Ishikawa (cell line): ENCODE measurements at regions not wholly inside any gene's neighbourhood (a gene's known extent, or its start where the extent isn't known, plus 50 kb on each side); places are given as distances from the start of the nearest gene placed in this dataset.

Source experiments
- CEBPB ChIP-seq: IDR thresholded peaks from 2 replicates; pipeline ENCODE4 v1.6.1; 2012
- CREB1 ChIP-seq: IDR thresholded peaks from 2 replicates; pipeline ENCODE4 v1.6.1; 2012; ENCODE audit warnings: low read depth
- EGR1 ChIP-seq: IDR thresholded peaks from 2 replicates; pipeline ENCODE4 v1.6.1; 2012
- EP300 ChIP-seq: IDR thresholded peaks from 2 replicates; pipeline ENCODE4 v1.6.1; 2012; ENCODE audit warnings: borderline replicate concordance
- FOXM1 ChIP-seq: IDR thresholded peaks from 2 replicates; pipeline ENCODE4 v1.6.1; 2012; ENCODE audit warnings: low read depth, borderline replicate concordance
- MAX ChIP-seq: IDR thresholded peaks from 2 replicates; pipeline ENCODE4 v1.6.1; 2012
- NFIC ChIP-seq: IDR thresholded peaks from 2 replicates; pipeline ENCODE4 v1.6.1; 2012
- RAD21 ChIP-seq: IDR thresholded peaks from 2 replicates; pipeline ENCODE4 v1.6.1; 2012; ENCODE audit warnings: low read depth
- TAF1 ChIP-seq: IDR thresholded peaks from 2 replicates; pipeline ENCODE4 v1.6.1; 2012; ENCODE audit warnings: low read depth, mild to moderate bottlenecking
- TCF12 ChIP-seq: IDR thresholded peaks from 2 replicates; pipeline ENCODE4 v1.6.1; 2012; ENCODE audit warnings: low read depth
- TEAD4 ChIP-seq: IDR thresholded peaks from 2 replicates; pipeline ENCODE4 v1.6.1; 2012
- YY1 ChIP-seq: IDR thresholded peaks from 2 replicates; pipeline ENCODE4 v1.6.1; 2012; ENCODE audit warnings: low read depth
- ZBTB7A ChIP-seq: IDR thresholded peaks from 2 replicates; pipeline ENCODE4 v1.6.1; 2012; ENCODE audit warnings: low read depth
- TF ChIP-seq, protein P1 (sequence below): IDR thresholded peaks from 2 replicates; pipeline ENCODE4 v1.6.1; 2012
- TF ChIP-seq, protein P2 (sequence below): IDR thresholded peaks from 2 replicates; pipeline ENCODE4 v1.6.1; 2012; ENCODE audit warnings: low read depth, mild to moderate bottlenecking

DNA sequence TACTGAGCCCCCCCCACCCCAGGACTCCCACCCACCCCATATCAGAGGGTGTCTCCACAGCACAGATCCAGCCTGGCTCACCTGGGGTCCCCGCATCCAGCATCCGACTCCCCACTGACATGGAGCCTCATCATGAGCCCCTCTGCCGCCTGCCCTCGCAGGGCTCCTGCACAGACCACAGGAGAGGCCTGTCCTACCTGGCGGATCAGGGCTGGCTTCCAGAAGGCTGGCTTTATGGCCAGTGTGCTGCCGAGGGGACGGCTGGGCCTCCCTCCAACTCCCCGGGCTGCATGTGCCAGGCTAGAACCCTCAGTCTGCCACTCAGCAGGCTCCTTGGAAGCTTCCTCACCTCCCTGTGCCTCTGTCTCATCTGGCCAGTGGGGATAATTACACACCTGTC, 119.0 kb downstream of the RFLNA start:
- no peak for TF ChIP-seq TEAD4
- no peak for TF ChIP-seq TAF1
- no peak for TF ChIP-seq ZBTB7A
- TF ChIP-seq TCF12, result no peak
- no peak for TF ChIP-seq FOXM1
- TF ChIP-seq, protein P1, sequence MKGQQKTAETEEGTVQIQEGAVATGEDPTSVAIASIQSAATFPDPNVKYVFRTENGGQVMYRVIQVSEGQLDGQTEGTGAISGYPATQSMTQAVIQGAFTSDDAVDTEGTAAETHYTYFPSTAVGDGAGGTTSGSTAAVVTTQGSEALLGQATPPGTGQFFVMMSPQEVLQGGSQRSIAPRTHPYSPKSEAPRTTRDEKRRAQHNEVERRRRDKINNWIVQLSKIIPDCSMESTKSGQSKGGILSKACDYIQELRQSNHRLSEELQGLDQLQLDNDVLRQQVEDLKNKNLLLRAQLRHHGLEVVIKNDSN, result no peak
- no peak for TF ChIP-seq MAX
- TF ChIP-seq, protein P2, sequence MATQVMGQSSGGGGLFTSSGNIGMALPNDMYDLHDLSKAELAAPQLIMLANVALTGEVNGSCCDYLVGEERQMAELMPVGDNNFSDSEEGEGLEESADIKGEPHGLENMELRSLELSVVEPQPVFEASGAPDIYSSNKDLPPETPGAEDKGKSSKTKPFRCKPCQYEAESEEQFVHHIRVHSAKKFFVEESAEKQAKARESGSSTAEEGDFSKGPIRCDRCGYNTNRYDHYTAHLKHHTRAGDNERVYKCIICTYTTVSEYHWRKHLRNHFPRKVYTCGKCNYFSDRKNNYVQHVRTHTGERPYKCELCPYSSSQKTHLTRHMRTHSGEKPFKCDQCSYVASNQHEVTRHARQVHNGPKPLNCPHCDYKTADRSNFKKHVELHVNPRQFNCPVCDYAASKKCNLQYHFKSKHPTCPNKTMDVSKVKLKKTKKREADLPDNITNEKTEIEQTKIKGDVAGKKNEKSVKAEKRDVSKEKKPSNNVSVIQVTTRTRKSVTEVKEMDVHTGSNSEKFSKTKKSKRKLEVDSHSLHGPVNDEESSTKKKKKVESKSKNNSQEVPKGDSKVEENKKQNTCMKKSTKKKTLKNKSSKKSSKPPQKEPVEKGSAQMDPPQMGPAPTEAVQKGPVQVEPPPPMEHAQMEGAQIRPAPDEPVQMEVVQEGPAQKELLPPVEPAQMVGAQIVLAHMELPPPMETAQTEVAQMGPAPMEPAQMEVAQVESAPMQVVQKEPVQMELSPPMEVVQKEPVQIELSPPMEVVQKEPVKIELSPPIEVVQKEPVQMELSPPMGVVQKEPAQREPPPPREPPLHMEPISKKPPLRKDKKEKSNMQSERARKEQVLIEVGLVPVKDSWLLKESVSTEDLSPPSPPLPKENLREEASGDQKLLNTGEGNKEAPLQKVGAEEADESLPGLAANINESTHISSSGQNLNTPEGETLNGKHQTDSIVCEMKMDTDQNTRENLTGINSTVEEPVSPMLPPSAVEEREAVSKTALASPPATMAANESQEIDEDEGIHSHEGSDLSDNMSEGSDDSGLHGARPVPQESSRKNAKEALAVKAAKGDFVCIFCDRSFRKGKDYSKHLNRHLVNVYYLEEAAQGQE, result no peak

- TF ChIP-seq NFIC, result no peak
- TF ChIP-seq, protein P1, result no peak
- TF ChIP-seq, protein P2, result no peak
- TF ChIP-seq FOXM1, result no peak
- TF ChIP-seq RAD21, result no peak
- TF ChIP-seq TCF12, result no peak
- no peak for TF ChIP-seq TAF1
- no peak for TF ChIP-seq ZBTB7A
- no peak for TF ChIP-seq CEBPB
- no peak for TF ChIP-seq EGR1
- no peak for TF ChIP-seq YY1
- no peak for TF ChIP-seq CREB1
- no peak for TF ChIP-seq TEAD4
- no peak for TF ChIP-seq MAX
- no peak for TF ChIP-seq EP300
These were observed 118.5 kb downstream of the RFLNA start for GRCh38 chr12:124413401-124413800.

- TF ChIP-seq EP300, result no peak
- no peak for TF ChIP-seq EGR1
- TF ChIP-seq CREB1, result no peak
- TF ChIP-seq TCF12, result no peak
- TF ChIP-seq YY1, result no peak
- TF ChIP-seq, protein P1, result no peak
- TF ChIP-seq TAF1, result no peak
- no peak for TF ChIP-seq NFIC
- no peak for TF ChIP-seq FOXM1
- no peak for TF ChIP-seq MAX
- TF ChIP-seq RAD21, result no peak
- no peak for TF ChIP-seq ZBTB7A
- no peak for TF ChIP-seq CEBPB
- no peak for TF ChIP-seq TEAD4
- TF ChIP-seq, protein P2, result no peak
These were observed 117.7 kb downstream of the RFLNA start for GRCh38 chr12:124412646-124413015.

- no peak for TF ChIP-seq YY1
- no peak for TF ChIP-seq NFIC
- no peak for TF ChIP-seq CEBPB
- TF ChIP-seq, protein P1, result no peak
- TF ChIP-seq FOXM1, result no peak
- no peak for TF ChIP-seq TAF1
- TF ChIP-seq EP300, result no peak
- no peak for TF ChIP-seq CREB1
- TF ChIP-seq TCF12, result no peak
- no peak for TF ChIP-seq ZBTB7A
- no peak for TF ChIP-seq RAD21
- no peak for TF ChIP-seq TEAD4
- TF ChIP-seq, protein P2, result no peak
- no peak for TF ChIP-seq MAX
- no peak for TF ChIP-seq EGR1
These were observed 117.2 kb downstream of the RFLNA start for GRCh38 chr12:124411953-124412645.
